ENCODE measurements at regions not wholly inside any gene's neighbourhood (a gene's known extent, or its start where the extent isn't known, plus 50 kb on each side); places are given as distances from the start of the nearest gene placed in this dataset. TPM values are rescaled to one million over a fixed set of nuclear protein-coding genes. Genes with fewer than 3 reads are reported as not detected.

GRCh38 chrX:43605351-43605750 lies 50.7 kb upstream of the MAOA start:
- Histone ChIP-seq H3K27me3 (ENCODE audit: control insufficient read depth in 2 of 2, insufficient read depth in 2 of 2, low read length in 2 of 2) (no peaks in the 10 kb centered on the region), H3K9ac (ENCODE audit: insufficient read depth, low read length, poor library complexity, severe bottlenecking) (no peak overlapping the region), H3K36me3 (replicated peaks in 1 of 2; ENCODE audit: control insufficient read depth in 1 of 2, insufficient read depth in 2 of 2, low read length in 2 of 2) (no peaks in the 10 kb centered on the region), H4K20me1 (ENCODE audit: insufficient read depth, low read length) (no peaks in the 10 kb centered on the region), H3K9me3 (replicated peaks in 1 of 2; ENCODE audit: control insufficient read depth in 1 of 2, insufficient read depth in 1 of 2, low read length in 2 of 2) (no peaks in the 10 kb centered on the region), H3K27ac (ENCODE audit: low read depth in 1 of 2, low read length in 2 of 2) (no peak overlapping the region), H3K4me3 (replicated peaks in 1 of 3; ENCODE audit: low read depth in 2 of 3, low read length in 3 of 3) (no peak overlapping the region), H2AFZ (ENCODE audit: insufficient read depth, low read depth, low read length, poor library complexity, severe bottlenecking) (no peak overlapping the region), H3K4me1 (ENCODE audit: control insufficient read depth in 1 of 2, insufficient read depth in 2 of 2, low read length in 2 of 2) (no peaks in the 10 kb centered on the region), H3K4me2 (replicated peaks; ENCODE audit: extremely low read depth, low read length, poor library complexity, severe bottlenecking) (no peak overlapping the region), H3K79me2 (ENCODE audit: insufficient read depth, low read length) (no peaks in the 10 kb centered on the region)
- DNase-seq, result no peak
- Mint-ChIP-seq H3K4me3 (no peak overlapping the region), H3K27me3 (ENCODE audit: low read depth in 3 of 3) (peaks cover 0 to 7% (median 1%) of the 10 kb centered on the region in 3 donors), H3K27ac (no peak overlapping the region), H3K36me3 (no peaks in the 10 kb centered on the region), H3K9me3 (peaks cover 0 to 11% (median 2%) of the 10 kb centered on the region in 7 donors), H3K4me1 (peaks cover 2% of the 10 kb centered on the region)
- no peak for TF ChIP-seq CTCF (IDR thresholded peaks at IDR 0.05)
- intact Hi-C loops (cut with micrococcal nuclease), result no loop called here
- no CpG with 5 or more reads among the region's 4 CpGs for WGBS (ENCODE audit: insufficient coverage)

Small RNA genes in the stretch of these regions (small RNA-seq; reads per million reads assigned to genes)
- gene AL451086.1 (ENCODE audit: insufficient read length, low read depth), result not detected
